ENCODE measurements at regions not wholly inside any gene's neighbourhood (a gene's known extent, or its start where the extent isn't known, plus 50 kb on each side); places are given as distances from the start of the nearest gene placed in this dataset.
A peak's percentile ranks its signal among the peaks of the same experiment; 100 is the strongest.

DNA sequence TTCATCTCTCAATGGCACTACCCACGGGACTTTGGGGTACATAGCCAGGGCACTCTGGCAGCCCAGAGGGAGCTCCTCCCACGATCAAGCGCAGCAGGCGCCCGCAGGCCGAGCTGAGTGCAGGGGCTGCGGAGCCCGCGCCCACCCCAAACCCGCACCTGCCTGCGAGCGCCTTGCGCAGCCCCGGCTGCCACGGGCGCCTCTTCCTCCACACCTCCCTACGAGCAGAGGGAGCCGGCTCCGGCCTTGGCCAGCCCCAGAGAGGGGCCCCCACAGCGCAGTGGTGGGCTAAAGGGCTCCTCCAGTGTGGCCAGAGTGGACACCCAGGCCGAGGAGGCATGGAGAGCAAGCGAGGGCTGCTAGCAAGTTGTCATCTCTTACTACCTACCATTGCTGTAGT lies 165.2 kb downstream of the UBE2E3 start:
- no peaks in the 10 kb centered on the region for H3K79me2 ChIP-seq (ENCODE audit: low read depth)
- no peaks in the 10 kb centered on the region for H3F3A ChIP-seq (ENCODE audit: low read depth)
- no peak overlapping the region for H3K4me3 ChIP-seq
- H3K36me3 ChIP-seq = no peaks in the 10 kb centered on the region
- TF ChIP-seq EZH2 (IDR thresholded peaks at IDR 0.05) (no peak), EZH2phosphoT487 (IDR thresholded peaks at IDR 0.05) (no peak)
- TF ChIP-seq, protein P1, sequence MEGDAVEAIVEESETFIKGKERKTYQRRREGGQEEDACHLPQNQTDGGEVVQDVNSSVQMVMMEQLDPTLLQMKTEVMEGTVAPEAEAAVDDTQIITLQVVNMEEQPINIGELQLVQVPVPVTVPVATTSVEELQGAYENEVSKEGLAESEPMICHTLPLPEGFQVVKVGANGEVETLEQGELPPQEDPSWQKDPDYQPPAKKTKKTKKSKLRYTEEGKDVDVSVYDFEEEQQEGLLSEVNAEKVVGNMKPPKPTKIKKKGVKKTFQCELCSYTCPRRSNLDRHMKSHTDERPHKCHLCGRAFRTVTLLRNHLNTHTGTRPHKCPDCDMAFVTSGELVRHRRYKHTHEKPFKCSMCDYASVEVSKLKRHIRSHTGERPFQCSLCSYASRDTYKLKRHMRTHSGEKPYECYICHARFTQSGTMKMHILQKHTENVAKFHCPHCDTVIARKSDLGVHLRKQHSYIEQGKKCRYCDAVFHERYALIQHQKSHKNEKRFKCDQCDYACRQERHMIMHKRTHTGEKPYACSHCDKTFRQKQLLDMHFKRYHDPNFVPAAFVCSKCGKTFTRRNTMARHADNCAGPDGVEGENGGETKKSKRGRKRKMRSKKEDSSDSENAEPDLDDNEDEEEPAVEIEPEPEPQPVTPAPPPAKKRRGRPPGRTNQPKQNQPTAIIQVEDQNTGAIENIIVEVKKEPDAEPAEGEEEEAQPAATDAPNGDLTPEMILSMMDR (IDR thresholded peaks at IDR 0.05) = no peak
- H3K4me1 ChIP-seq = no peaks in the 10 kb centered on the region
- H4K20me1 ChIP-seq (ENCODE audit: low read depth) = no peaks in the 10 kb centered on the region
- Mint-ChIP-seq H3K4me1 (no peaks in the 10 kb centered on the region), H3K36me3 (no peaks in the 10 kb centered on the region), H3K27me3 (ENCODE audit: insufficient read depth, low read depth) (no peaks in the 10 kb centered on the region), H3K9me3 (peaks cover 2% of the 10 kb centered on the region), H3K4me3 (no peak overlapping the region), H3K27ac (no peak overlapping the region)
- no peaks in the 10 kb centered on the region for H3K27me3 ChIP-seq
- no peak overlapping the region for H2AFZ ChIP-seq (replicated peaks)
- H3K27ac ChIP-seq = no peak overlapping the region
- no peak overlapping the region for H3K4me2 ChIP-seq
- no peak for DNase-seq (ENCODE audit: low spot score)
- no peak overlapping the region for H3K9ac ChIP-seq
- no peaks in the 10 kb centered on the region for H3K9me3 ChIP-seq (ENCODE audit: low read depth)

- no peak overlapping the region for H3K9ac ChIP-seq
- Mint-ChIP-seq H3K36me3 (no peaks in the 10 kb centered on the region), H3K4me3 (no peak overlapping the region), H3K4me1 (no peaks in the 10 kb centered on the region), H3K27me3 (ENCODE audit: insufficient read depth, low read depth) (no peaks in the 10 kb centered on the region), H3K27ac (no peak overlapping the region), H3K9me3 (peaks cover 2% of the 10 kb centered on the region)
- H3F3A ChIP-seq (ENCODE audit: low read depth) = no peaks in the 10 kb centered on the region
- no peaks in the 10 kb centered on the region for H3K27me3 ChIP-seq
- no peaks in the 10 kb centered on the region for H4K20me1 ChIP-seq (ENCODE audit: low read depth)
- no peaks in the 10 kb centered on the region for H3K79me2 ChIP-seq (ENCODE audit: low read depth)
- no peaks in the 10 kb centered on the region for H3K9me3 ChIP-seq (ENCODE audit: low read depth)
- no peaks in the 10 kb centered on the region for H3K36me3 ChIP-seq
- H3K4me1 ChIP-seq = no peaks in the 10 kb centered on the region
- H3K4me2 ChIP-seq = no peak overlapping the region
- TF ChIP-seq, protein P1 (IDR thresholded peaks at IDR 0.05) = no peak
- TF ChIP-seq EZH2phosphoT487 (IDR thresholded peaks at IDR 0.05) (no peak), EZH2 (IDR thresholded peaks at IDR 0.05) (no peak)
- DNase-seq (ENCODE audit: low spot score) = no peak
- H3K27ac ChIP-seq = no peak overlapping the region
- H2AFZ ChIP-seq (replicated peaks) = no peak overlapping the region
- no peak overlapping the region for H3K4me3 ChIP-seq
Observed at GRCh38 chr2:181146171-181146570, 165.8 kb downstream of the UBE2E3 start.

DNA sequence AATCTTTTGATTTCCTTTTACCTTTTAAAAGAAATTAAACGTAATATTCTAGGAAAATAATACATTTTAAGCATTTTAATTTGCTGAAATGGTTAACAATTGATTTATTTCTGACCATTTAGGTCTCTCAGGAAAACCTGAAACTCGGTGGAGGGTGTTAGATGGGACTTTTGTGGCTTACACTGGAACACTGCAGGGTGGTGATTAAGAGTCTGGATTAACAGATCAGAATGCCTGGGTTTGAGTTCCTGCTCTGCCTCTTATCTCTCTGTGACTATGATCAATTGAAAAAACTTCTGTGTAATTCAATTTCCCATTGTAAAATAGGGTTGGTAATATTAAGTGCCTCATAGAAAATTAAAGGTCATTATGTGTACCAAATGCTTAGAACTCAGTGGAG lies 168.7 kb downstream of the UBE2E3 start:
- H3K27me3 Mint-ChIP-seq (ENCODE audit: insufficient read depth, low read depth) = no peaks in the 10 kb centered on the region
- H3K36me3 ChIP-seq = no peaks in the 10 kb centered on the region
- no peak overlapping the region for H3K9ac ChIP-seq
- no peaks in the 10 kb centered on the region for H3K79me2 ChIP-seq (ENCODE audit: low read depth)
- H3F3A ChIP-seq (ENCODE audit: low read depth) = no peaks in the 10 kb centered on the region
- H4K20me1 ChIP-seq (ENCODE audit: low read depth) = no peaks in the 10 kb centered on the region
- no peak overlapping the region for H3K4me2 ChIP-seq
- H3K27me3 ChIP-seq = no peaks in the 10 kb centered on the region
- no peak overlapping the region for H3K27ac ChIP-seq
- no peaks in the 10 kb centered on the region for H3K9me3 ChIP-seq (ENCODE audit: low read depth)
- no peaks in the 10 kb centered on the region for H3K4me1 ChIP-seq
- no peak overlapping the region for H3K4me3 Mint-ChIP-seq
- H3K9me3 Mint-ChIP-seq = peaks cover 2% of the 10 kb centered on the region
- H3K4me3 ChIP-seq = no peak overlapping the region
- no peak for TF ChIP-seq EZH2 (IDR thresholded peaks at IDR 0.05)
- TF ChIP-seq, protein P1 (IDR thresholded peaks at IDR 0.05) = no peak
- TF ChIP-seq EZH2phosphoT487 (IDR thresholded peaks at IDR 0.05) = no peak
- no peak overlapping the region for H3K27ac Mint-ChIP-seq
- no peaks in the 10 kb centered on the region for H3K36me3 Mint-ChIP-seq
- H2AFZ ChIP-seq (replicated peaks) = no peak overlapping the region
- peak; percentile 42 for DNase-seq (ENCODE audit: low spot score)
- no peaks in the 10 kb centered on the region for H3K4me1 Mint-ChIP-seq

Data from neural progenitor cell (in vitro differentiated cells).